DOHH2 (cell line): ENCODE measurements at regions not wholly inside any gene's neighbourhood (a gene's known extent, or its start where the extent isn't known, plus 50 kb on each side); places are given as distances from the start of the nearest gene placed in this dataset.

Experiments used
- EZH2phosphoT487 ChIP-seq: fragments of 200-600 bp; sonication (generic); IDR thresholded peaks from 2 replicates; pipeline ENCODE4 v1.6.1; 2017; ENCODE audit warnings: borderline replicate concordance, mild to moderate bottlenecking, antibody characterized with exemption, low read length, moderate library complexity, mixed read lengths
- TF ChIP-seq, protein P1 (sequence below): fragments of 200-600 bp; sonication (generic); IDR thresholded peaks from one replicate; pipeline ENCODE4 v1.5.1; 2014; ENCODE audit warnings: antibody characterized with exemption, mild to moderate bottlenecking, low read depth, low read length; ENCODE audit not compliant: poor library complexity, severe bottlenecking

DNA sequence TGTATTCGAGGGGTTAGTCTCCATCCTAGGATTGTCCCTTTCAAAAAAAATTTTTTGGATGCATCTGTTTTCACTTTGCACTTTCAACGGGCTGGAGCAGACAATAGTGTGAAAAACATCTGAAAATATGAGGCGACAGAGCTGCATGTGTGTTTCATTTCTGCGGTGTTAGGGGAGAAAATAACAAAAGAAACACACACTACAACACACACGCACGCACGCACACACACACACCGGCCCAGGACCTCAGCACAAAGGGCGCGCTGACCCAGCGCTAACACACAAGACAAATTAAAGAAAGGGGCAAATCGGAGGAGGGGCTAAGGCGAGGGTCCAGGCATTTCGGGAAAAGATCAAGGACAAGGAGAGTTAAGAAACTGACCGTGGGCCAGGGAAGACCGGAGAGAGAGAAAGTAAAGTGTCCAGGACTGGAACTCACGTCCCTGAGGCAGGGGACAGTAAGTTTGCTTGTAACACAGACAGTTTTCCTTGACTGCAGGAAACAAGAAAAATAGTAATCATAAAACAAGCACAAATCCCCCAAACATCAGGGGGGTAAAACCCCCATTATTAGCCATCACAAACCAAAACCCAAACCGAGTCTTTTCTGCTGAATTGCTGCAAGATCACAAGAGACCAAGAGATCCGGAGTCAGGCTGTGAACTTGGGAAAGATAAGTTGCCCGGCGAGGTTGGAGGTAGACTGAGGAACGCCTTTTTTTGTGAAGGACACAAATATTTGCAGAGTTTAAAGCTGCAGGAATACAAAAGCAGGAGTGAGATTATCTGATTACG is 302.1 kb downstream of the PARP8 start:
- TF ChIP-seq, protein P1, sequence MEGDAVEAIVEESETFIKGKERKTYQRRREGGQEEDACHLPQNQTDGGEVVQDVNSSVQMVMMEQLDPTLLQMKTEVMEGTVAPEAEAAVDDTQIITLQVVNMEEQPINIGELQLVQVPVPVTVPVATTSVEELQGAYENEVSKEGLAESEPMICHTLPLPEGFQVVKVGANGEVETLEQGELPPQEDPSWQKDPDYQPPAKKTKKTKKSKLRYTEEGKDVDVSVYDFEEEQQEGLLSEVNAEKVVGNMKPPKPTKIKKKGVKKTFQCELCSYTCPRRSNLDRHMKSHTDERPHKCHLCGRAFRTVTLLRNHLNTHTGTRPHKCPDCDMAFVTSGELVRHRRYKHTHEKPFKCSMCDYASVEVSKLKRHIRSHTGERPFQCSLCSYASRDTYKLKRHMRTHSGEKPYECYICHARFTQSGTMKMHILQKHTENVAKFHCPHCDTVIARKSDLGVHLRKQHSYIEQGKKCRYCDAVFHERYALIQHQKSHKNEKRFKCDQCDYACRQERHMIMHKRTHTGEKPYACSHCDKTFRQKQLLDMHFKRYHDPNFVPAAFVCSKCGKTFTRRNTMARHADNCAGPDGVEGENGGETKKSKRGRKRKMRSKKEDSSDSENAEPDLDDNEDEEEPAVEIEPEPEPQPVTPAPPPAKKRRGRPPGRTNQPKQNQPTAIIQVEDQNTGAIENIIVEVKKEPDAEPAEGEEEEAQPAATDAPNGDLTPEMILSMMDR, result no peak
- no peak for TF ChIP-seq EZH2phosphoT487
